GM23338 (cell line): ENCODE measurements at regions not wholly inside any gene's neighbourhood (a gene's known extent, or its start where the extent isn't known, plus 50 kb on each side); places are given as distances from the start of the nearest gene placed in this dataset.

Source experiments
- ATAC-seq: fragments of 200-7000 bp; cut with Tn5 transposase; 3 replicates; pipeline ENCODE4 v1.9.1; 2020
- DNase-seq: peaks from one replicate; pipeline ENCODE4 v3.0.0-alpha.2; 2015; ENCODE audit warnings: low spot score
- H2AFZ ChIP-seq: fragments of 200-600 bp; sonication (generic); 2 replicates; pipeline ENCODE4 v1.8.0; 2016; ENCODE audit warnings: antibody characterized with exemption, mild to moderate bottlenecking, moderate library complexity
- H3F3A ChIP-seq: fragments of 200-600 bp; sonication (generic); replicated peaks from 2 replicates; pipeline ENCODE4 v1.8.0; 2017; ENCODE audit warnings: antibody characterized with exemption, mixed run types, low read depth
- H3K27ac ChIP-seq: fragments of 200-600 bp; sonication (generic); 2 replicates; pipeline ENCODE4 v1.6.1; 2016; ENCODE audit warnings: low read depth
- H3K27me3 ChIP-seq: fragments of 200-600 bp; sonication (generic); 2 replicates; pipeline ENCODE4 v1.8.0; 2016; ENCODE audit warnings: mild to moderate bottlenecking, mixed run types, moderate library complexity; ENCODE audit not compliant: insufficient read depth
- H3K36me3 ChIP-seq: fragments of 200-600 bp; sonication (generic); 2 replicates; pipeline ENCODE4 v1.8.0; 2016; ENCODE audit warnings: mild to moderate bottlenecking; ENCODE audit not compliant: insufficient read depth
- H3K4me1 ChIP-seq: fragments of 200-600 bp; sonication (generic); 2 replicates; pipeline ENCODE4 v1.8.0; 2016; ENCODE audit warnings: mild to moderate bottlenecking, moderate library complexity; ENCODE audit not compliant: insufficient read depth
- H3K4me2 ChIP-seq: fragments of 200-600 bp; sonication (generic); 2 replicates; pipeline ENCODE4 v1.7.1; 2017; ENCODE audit warnings: mixed run types
- H3K4me3 ChIP-seq: fragments of 200-600 bp; sonication (generic); 2 replicates; pipeline ENCODE4 v1.6.1; 2016; ENCODE audit warnings: mixed run types
- H3K79me2 ChIP-seq: fragments of 200-600 bp; sonication (generic); replicated peaks from 2 replicates; pipeline ENCODE4 v1.8.0; 2017; ENCODE audit warnings: mild to moderate bottlenecking; ENCODE audit not compliant: insufficient read depth
- H3K9me2 ChIP-seq: fragments of 200-600 bp; sonication (generic); 2 replicates; pipeline ENCODE4 v1.8.0; 2017; ENCODE audit not compliant: insufficient read depth
- H4K20me1 ChIP-seq: fragments of 200-600 bp; sonication (generic); replicated peaks from 2 replicates; pipeline ENCODE4 v1.8.0; 2017; ENCODE audit warnings: mild to moderate bottlenecking; ENCODE audit not compliant: insufficient read depth
- H3K27ac Mint-ChIP-seq: 2 replicates; pipeline ENCODE4 v1.8.0; 2020; ENCODE audit warnings: inconsistent platforms, mild to moderate bottlenecking, moderate library complexity, mixed read lengths
- H3K27me3 Mint-ChIP-seq: 3 replicates; pipeline ENCODE4 v1.8.0; 2022; ENCODE audit warnings: low read depth, mild to moderate bottlenecking, moderate library complexity, mixed read lengths, inconsistent platforms; ENCODE audit not compliant: insufficient read depth, poor library complexity
- H3K36me3 Mint-ChIP-seq: 3 replicates; pipeline ENCODE4 v1.8.0; 2021; ENCODE audit warnings: low read depth, mild to moderate bottlenecking, inconsistent platforms, moderate library complexity, mixed read lengths
- H3K4me1 Mint-ChIP-seq: 3 replicates; pipeline ENCODE4 v1.8.0; 2020; ENCODE audit warnings: mild to moderate bottlenecking, inconsistent platforms, mixed read lengths
- H3K4me3 Mint-ChIP-seq: 3 replicates; pipeline ENCODE4 v1.8.0; 2021; ENCODE audit warnings: moderate library complexity, mild to moderate bottlenecking, inconsistent platforms, mixed read lengths
- H3K9me3 Mint-ChIP-seq: 3 replicates; pipeline ENCODE4 v1.8.0; 2020; ENCODE audit warnings: moderate library complexity, mild to moderate bottlenecking, inconsistent platforms, mixed read lengths
- CREB1 ChIP-seq: fragments of 250-450 bp; sonication (Bioruptor Pico); IDR thresholded peaks from 2 replicates; pipeline ENCODE4 v1.5.0; 2020; ENCODE audit warnings: low read depth, mild to moderate bottlenecking, moderate library complexity
- EZH2 ChIP-seq: fragments of 200-600 bp; sonication (generic); IDR thresholded peaks from one replicate; pipeline ENCODE4 v1.8.0; 2017; ENCODE audit warnings: antibody characterized with exemption, mild to moderate bottlenecking, low read depth; ENCODE audit not compliant: unreplicated experiment
- EZH2phosphoT487 ChIP-seq: fragments of 200-600 bp; sonication (generic); IDR thresholded peaks from one replicate; pipeline ENCODE4 v1.8.1; 2018; ENCODE audit warnings: antibody characterized with exemption; ENCODE audit not compliant: unreplicated experiment
- JUNB ChIP-seq: IDR thresholded peaks from one replicate; pipeline ENCODE4 v1.6.1; 2016; ENCODE audit warnings: antibody characterized with exemption; ENCODE audit not compliant: unreplicated experiment
- NANOG ChIP-seq: IDR thresholded peaks from 2 replicates; pipeline ENCODE4 v1.6.1; 2016; ENCODE audit warnings: antibody characterized with exemption, borderline replicate concordance
- POLR2AphosphoS5 ChIP-seq: IDR thresholded peaks from 2 replicates; pipeline ENCODE4 v1.6.1; 2016; ENCODE audit warnings: antibody characterized with exemption, low read depth
- STAT1 ChIP-seq: IDR thresholded peaks from one replicate; pipeline ENCODE4 v1.6.1; 2016; ENCODE audit warnings: antibody characterized with exemption; ENCODE audit not compliant: unreplicated experiment
- ZNF114 ChIP-seq: fragments of 250-450 bp; sonication (Bioruptor Pico); IDR thresholded peaks from 2 replicates; pipeline ENCODE4 v1.5.0; 2020; ENCODE audit warnings: mild to moderate bottlenecking, moderate library complexity
- TF ChIP-seq, protein P1 (sequence below): IDR thresholded peaks from one replicate; pipeline ENCODE4 v1.6.1; 2018; ENCODE audit warnings: antibody characterized with exemption; ENCODE audit not compliant: unreplicated experiment
- TF ChIP-seq, protein P2 (sequence below): IDR thresholded peaks from 2 replicates; pipeline ENCODE4 v1.6.1; 2016; ENCODE audit warnings: antibody characterized with exemption
- TF ChIP-seq, protein P3 (sequence below): fragments of 250-450 bp; sonication (Bioruptor Pico); IDR thresholded peaks from 2 replicates; pipeline ENCODE4 v1.5.0; 2020; ENCODE audit warnings: mild to moderate bottlenecking, moderate library complexity

DNA sequence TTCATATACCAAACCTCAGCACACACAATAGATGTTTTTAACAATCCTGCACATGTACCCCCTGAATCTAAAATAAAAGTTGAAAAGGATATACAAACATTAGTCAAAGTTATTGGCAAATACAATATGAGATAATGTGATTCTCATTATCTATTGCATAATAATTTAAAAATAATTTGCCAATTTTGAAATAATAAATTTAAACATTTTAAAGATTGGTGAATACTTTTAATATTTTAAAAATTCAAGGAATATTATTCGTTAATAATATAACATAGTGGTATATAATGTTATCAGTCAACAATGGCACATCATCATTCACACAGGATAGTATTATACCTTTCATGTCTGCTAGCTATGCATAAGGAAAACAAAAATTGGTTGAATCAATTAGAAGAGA is 207.0 kb upstream of the SP8 start (continued):
- TF ChIP-seq, protein P1, sequence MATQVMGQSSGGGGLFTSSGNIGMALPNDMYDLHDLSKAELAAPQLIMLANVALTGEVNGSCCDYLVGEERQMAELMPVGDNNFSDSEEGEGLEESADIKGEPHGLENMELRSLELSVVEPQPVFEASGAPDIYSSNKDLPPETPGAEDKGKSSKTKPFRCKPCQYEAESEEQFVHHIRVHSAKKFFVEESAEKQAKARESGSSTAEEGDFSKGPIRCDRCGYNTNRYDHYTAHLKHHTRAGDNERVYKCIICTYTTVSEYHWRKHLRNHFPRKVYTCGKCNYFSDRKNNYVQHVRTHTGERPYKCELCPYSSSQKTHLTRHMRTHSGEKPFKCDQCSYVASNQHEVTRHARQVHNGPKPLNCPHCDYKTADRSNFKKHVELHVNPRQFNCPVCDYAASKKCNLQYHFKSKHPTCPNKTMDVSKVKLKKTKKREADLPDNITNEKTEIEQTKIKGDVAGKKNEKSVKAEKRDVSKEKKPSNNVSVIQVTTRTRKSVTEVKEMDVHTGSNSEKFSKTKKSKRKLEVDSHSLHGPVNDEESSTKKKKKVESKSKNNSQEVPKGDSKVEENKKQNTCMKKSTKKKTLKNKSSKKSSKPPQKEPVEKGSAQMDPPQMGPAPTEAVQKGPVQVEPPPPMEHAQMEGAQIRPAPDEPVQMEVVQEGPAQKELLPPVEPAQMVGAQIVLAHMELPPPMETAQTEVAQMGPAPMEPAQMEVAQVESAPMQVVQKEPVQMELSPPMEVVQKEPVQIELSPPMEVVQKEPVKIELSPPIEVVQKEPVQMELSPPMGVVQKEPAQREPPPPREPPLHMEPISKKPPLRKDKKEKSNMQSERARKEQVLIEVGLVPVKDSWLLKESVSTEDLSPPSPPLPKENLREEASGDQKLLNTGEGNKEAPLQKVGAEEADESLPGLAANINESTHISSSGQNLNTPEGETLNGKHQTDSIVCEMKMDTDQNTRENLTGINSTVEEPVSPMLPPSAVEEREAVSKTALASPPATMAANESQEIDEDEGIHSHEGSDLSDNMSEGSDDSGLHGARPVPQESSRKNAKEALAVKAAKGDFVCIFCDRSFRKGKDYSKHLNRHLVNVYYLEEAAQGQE: no peak
- TF ChIP-seq EZH2phosphoT487: no peak
- TF ChIP-seq, protein P2, sequence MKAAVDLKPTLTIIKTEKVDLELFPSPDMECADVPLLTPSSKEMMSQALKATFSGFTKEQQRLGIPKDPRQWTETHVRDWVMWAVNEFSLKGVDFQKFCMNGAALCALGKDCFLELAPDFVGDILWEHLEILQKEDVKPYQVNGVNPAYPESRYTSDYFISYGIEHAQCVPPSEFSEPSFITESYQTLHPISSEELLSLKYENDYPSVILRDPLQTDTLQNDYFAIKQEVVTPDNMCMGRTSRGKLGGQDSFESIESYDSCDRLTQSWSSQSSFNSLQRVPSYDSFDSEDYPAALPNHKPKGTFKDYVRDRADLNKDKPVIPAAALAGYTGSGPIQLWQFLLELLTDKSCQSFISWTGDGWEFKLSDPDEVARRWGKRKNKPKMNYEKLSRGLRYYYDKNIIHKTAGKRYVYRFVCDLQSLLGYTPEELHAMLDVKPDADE: no peak
- no peak for TF ChIP-seq CREB1 (CRISPR knock-in tag)
- no peak for TF ChIP-seq JUNB
- no peak for TF ChIP-seq POLR2AphosphoS5
- TF ChIP-seq NANOG: no peak

DNA sequence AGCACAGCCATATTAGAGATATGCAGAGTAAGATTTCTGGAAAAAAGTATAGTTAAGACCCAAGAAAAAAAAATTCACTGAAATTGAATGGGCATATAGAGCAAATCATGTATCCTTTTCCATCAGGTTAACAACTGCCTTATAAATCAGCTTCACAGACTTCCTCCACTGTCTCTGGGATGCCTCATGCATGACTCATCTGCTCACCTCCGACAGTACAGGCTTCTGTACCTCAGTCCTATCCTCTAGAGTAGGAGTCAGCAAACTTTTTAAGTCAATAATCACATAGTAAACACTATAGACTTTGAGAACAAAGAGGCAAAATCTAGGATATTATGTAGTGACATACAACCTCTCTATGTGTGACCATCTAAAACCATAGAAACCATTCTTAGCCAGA is 211.6 kb upstream of the SP8 start:
- H3K36me3 Mint-ChIP-seq: peaks cover 11% of the 10 kb centered on the region; the same call in 2 of the 3 replicates
- H3K27me3 Mint-ChIP-seq: peaks cover 3% of the 10 kb centered on the region
- H3K4me1 Mint-ChIP-seq: 0 out of 3 replicates have a peak, but pooled peaks cover 2% of the 10 kb centered on the region
- Histone ChIP-seq H3K36me3 (no peaks in the 10 kb centered on the region), H3K4me1 (no peaks in the 10 kb centered on the region), H3K4me2 (no peak overlapping the region), H3K27ac (no peak overlapping the region), H4K20me1 (no peaks in the 10 kb centered on the region), H3F3A (no peaks in the 10 kb centered on the region), H3K9me2 (no peaks in the 10 kb centered on the region), H3K27me3 (no peaks in the 10 kb centered on the region), H3K4me3 (no peak overlapping the region), H3K79me2 (no peaks in the 10 kb centered on the region), H2AFZ (no peak overlapping the region)
- DNase-seq (no peak), ATAC-seq (no peak)
- H3K27ac Mint-ChIP-seq: 0 out of 2 replicates have a peak overlapping the region, but pooled peaks have one; percentile 36
- H3K4me3 Mint-ChIP-seq: no peak overlapping the region
- H3K9me3 Mint-ChIP-seq: peaks cover 11% of the 10 kb centered on the region; the same call in 2 of the 3 replicates
- TF ChIP-seq, protein P3, sequence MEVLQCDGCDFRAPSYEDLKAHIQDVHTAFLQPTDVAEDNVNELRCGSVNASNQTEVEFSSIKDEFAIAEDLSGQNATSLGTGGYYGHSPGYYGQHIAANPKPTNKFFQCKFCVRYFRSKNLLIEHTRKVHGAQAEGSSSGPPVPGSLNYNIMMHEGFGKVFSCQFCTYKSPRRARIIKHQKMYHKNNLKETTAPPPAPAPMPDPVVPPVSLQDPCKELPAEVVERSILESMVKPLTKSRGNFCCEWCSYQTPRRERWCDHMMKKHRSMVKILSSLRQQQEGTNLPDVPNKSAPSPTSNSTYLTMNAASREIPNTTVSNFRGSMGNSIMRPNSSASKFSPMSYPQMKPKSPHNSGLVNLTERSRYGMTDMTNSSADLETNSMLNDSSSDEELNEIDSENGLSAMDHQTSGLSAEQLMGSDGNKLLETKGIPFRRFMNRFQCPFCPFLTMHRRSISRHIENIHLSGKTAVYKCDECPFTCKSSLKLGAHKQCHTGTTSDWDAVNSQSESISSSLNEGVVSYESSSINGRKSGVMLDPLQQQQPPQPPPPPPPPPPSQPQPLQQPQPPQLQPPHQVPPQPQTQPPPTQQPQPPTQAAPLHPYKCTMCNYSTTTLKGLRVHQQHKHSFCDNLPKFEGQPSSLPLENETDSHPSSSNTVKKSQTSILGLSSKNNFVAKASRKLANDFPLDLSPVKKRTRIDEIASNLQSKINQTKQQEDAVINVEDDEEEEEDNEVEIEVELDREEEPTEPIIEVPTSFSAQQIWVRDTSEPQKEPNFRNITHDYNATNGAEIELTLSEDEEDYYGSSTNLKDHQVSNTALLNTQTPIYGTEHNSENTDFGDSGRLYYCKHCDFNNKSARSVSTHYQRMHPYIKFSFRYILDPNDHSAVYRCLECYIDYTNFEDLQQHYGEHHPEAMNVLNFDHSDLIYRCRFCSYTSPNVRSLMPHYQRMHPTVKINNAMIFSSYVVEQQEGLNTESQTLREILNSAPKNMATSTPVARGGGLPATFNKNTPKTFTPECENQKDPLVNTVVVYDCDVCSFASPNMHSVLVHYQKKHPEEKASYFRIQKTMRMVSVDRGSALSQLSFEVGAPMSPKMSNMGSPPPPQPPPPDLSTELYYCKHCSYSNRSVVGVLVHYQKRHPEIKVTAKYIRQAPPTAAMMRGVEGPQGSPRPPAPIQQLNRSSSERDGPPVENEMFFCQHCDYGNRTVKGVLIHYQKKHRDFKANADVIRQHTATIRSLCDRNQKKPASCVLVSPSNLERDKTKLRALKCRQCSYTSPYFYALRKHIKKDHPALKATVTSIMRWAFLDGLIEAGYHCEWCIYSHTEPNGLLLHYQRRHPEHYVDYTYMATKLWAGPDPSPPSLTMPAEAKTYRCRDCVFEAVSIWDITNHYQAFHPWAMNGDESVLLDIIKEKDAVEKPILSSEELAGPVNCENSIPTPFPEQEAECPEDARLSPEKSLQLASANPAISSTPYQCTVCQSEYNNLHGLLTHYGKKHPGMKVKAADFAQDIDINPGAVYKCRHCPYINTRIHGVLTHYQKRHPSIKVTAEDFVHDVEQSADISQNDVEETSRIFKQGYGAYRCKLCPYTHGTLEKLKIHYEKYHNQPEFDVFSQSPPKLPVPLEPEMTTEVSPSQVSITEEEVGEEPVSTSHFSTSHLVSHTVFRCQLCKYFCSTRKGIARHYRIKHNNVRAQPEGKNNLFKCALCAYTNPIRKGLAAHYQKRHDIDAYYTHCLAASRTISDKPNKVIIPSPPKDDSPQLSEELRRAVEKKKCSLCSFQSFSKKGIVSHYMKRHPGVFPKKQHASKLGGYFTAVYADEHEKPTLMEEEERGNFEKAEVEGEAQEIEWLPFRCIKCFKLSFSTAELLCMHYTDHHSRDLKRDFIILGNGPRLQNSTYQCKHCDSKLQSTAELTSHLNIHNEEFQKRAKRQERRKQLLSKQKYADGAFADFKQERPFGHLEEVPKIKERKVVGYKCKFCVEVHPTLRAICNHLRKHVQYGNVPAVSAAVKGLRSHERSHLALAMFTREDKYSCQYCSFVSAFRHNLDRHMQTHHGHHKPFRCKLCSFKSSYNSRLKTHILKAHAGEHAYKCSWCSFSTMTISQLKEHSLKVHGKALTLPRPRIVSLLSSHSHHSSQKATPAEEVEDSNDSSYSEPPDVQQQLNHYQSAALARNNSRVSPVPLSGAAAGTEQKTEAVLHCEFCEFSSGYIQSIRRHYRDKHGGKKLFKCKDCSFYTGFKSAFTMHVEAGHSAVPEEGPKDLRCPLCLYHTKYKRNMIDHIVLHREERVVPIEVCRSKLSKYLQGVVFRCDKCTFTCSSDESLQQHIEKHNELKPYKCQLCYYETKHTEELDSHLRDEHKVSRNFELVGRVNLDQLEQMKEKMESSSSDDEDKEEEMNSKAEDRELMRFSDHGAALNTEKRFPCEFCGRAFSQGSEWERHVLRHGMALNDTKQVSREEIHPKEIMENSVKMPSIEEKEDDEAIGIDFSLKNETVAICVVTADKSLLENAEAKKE (CRISPR knock-in tag): no peak
- no peak for TF ChIP-seq JUNB
- TF ChIP-seq, protein P2: no peak
- no peak for TF ChIP-seq ZNF114
- TF ChIP-seq POLR2AphosphoS5: no peak
- TF ChIP-seq NANOG: no peak
- no peak for TF ChIP-seq EZH2
- TF ChIP-seq CREB1 (CRISPR knock-in tag): no peak
- no peak for TF ChIP-seq STAT1
